GM18520 (cell line): ENCODE measurements at regions not wholly inside any gene's neighbourhood (a gene's known extent, or its start where the extent isn't known, plus 50 kb on each side); places are given as distances from the start of the nearest gene placed in this dataset.

Experiments
- ATAC-seq: cut with Tn5 transposase; IDR thresholded peaks from one replicate; pipeline ENCODE4 v1.9.1; 2021; ENCODE audit not compliant: unreplicated experiment

DNA sequence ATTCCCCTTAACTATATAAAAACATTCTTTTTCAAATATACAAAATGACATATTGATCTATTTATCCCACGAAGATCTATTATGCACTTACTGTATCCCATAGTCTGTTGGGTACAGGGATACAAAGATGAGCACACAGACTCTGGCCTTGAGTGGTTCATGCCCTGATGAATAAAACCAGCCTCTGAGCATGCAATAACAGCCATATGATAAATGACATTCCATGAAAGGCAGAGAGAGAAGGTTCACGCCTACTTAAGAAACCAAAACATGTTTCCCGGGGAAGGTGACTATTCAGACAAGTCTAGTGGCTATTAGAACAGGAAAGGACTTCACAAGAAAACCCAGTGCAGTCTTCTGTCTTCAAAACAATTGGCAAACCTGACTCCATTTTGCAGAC is 406.2 kb upstream of the BRINP1 start:
- no peak for ATAC-seq

- no peak for ATAC-seq
Observed at GRCh38 chr9:119773823-119774222, 404.6 kb upstream of the BRINP1 start.

GRCh38 chr9:119771341-119771740 is 402.1 kb upstream of the BRINP1 start:
- no peak for ATAC-seq

DNA sequence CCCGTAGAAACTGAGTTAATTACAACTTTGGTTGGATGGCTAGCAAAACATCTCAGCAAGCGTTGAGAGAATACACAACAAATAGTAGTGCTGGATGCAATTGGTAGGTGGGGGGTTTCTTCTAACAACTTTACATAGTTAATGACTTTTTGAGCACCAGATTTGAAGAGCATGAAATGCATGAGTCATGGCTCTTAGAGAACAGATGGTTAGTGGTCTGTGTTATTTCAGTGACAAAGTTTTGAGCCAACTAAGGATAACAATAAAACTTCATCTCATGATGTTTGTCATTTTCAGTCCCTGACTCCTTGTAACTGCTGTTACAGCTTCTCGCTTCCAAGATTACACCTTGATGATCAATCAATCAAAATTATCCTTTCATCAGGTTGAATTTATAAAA is 399.0 kb upstream of the BRINP1 start:
- no peak for ATAC-seq

DNA sequence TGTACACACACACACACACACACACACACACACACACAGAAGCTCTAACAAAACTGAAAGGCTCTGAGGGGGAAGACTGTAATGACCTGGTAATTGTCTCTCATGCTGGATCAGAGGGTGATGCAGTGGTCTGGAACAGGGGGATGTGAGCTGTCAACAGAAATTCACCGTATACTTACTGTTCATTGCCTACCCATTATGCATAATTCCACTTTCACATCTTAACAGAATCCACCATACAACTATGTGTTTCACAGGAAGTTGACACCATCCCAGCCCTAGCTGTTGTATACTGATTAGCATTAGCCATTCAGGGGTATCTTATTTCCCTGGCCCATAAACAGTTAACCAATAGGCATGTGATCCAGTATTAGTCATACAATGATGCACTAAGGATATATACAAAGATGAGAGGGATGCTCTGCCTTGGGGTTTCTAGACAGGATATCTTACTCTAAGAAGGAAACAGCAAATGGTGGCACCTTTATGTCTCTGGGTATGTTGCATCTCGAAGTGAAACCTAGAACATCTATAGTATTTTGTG is 396.5 kb upstream of the BRINP1 start:
- ATAC-seq, result no peak

- ATAC-seq, result no peak
Observed at GRCh38 chr9:119763260-119763659, 394.0 kb upstream of the BRINP1 start.

GRCh38 chr9:119761812-119762211 is 392.6 kb upstream of the BRINP1 start:
- no peak for ATAC-seq

DNA sequence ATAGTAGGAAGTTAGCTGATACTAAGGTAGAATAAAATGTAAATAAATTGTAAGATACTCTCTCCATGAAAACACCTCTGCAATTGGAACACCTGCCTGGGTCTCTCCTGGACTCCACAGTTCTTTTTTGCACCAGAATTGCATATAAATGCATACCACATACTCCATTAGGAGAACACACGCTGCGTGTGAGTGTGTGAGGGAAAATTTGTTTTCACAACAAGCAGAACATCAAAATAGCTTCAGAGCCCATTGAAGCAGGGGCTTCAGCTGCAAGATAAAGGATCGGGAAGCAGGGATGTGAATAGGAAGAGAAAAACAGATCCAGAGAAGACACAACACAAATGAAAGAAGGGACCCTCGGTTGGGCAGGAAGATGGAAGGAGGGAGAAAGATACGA is 389.8 kb upstream of the BRINP1 start:
- no peak for ATAC-seq

GRCh38 chr9:119758241-119758640 is 389.0 kb upstream of the BRINP1 start:
- ATAC-seq, result no peak

GRCh38 chr9:119739476-119739875 is 370.2 kb upstream of the BRINP1 start:
- no peak for ATAC-seq

DNA sequence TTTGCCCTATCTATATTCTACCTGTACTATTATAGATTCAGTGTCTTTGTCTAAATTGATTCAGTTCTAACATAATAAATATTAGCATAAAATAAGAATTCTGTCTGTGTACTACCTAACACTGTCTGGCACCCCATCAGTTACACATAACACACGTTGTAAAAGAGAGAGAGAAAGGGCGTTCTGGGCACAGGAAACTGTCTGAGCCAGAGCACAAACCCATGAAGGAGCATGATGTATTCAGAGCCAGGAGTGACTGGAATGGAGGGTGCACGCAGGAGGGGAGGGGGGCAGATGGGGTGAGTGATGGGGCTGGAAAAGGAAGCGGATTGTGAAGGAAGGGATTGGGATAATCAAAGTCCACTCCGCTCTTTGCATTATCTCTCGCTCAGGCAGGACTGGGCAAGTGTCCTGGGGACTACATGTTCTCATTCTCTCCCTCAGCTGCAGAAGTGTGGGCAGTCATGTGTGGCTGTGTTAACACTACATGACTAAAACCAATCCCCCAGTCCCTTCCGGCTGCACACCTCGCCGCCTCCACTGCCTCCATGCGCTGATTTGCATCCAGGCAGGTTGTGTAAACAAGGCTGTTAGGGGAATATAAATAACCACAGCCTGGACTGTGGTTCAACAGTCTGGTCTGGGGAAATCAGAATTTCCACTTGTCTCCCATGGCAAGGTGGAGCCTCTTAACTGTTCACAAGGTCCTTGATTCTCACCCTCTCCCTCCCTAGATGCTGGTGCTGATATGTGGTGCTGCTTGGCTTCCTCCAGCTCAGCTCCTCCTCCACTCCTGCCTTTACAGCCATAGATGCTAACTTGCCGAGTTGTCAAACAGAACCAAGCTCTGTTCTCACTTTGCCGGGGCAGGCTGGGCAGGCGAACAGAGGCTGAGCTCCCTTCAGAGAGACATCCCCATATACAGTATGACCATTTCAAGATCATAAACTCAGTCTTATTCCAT is 367.5 kb upstream of the BRINP1 start:
- peak; percentile 92 for ATAC-seq

GRCh38 chr9:119727988-119728387 is 358.8 kb upstream of the BRINP1 start:
- ATAC-seq, result no peak

GRCh38 chr9:119726035-119726434 is 356.8 kb upstream of the BRINP1 start:
- ATAC-seq, result no peak

DNA sequence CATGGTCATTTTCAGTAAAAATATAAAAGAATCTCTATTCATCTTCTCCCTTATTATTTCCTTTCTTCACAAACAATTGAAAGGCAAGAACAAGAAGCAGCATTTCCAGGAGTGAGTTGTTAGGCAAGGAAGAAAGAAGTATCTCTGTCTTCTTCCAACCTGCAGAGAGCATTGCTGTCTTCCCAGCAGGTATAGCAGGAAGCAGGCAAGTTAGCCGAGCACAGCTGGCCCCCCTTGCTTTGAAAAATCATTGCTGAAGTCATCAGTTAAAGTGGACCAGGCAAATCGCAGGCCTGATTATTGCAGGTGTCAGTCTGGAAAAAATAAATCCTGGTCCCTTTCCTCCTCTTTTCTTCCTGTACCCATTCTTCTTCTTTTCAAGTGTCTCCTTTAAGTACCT is 353.1 kb upstream of the BRINP1 start:
- no peak for ATAC-seq

- ATAC-seq, result no peak
Observed at GRCh38 chr9:119712325-119712724, 343.1 kb upstream of the BRINP1 start.

- ATAC-seq, result no peak
Observed at GRCh38 chr9:119709431-119709830, 340.2 kb upstream of the BRINP1 start.

- no peak for ATAC-seq
Observed at GRCh38 chr9:119707228-119707845, 338.1 kb upstream of the BRINP1 start.

- ATAC-seq, result no peak
Observed at GRCh38 chr9:119701651-119702050, 332.4 kb upstream of the BRINP1 start.

DNA sequence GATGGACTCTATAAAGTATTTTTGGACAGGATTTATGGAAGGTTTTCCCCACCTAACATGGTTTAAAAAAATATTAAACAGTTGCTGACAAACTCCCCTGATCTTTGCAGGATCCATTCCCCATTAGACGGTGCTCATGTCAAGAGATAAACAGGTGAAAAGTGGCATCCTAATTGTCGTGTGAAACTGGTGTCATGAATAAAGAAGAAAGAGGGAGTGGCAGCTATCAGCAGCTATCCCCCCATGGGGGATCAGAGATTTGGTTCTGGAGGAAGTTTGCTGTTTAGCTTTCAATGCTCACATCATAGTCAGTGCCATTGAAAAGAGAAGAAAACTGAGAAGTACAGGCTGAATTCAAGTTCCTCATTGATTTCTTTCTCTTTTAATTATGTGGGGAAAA is 329.3 kb upstream of the BRINP1 start:
- no peak for ATAC-seq

DNA sequence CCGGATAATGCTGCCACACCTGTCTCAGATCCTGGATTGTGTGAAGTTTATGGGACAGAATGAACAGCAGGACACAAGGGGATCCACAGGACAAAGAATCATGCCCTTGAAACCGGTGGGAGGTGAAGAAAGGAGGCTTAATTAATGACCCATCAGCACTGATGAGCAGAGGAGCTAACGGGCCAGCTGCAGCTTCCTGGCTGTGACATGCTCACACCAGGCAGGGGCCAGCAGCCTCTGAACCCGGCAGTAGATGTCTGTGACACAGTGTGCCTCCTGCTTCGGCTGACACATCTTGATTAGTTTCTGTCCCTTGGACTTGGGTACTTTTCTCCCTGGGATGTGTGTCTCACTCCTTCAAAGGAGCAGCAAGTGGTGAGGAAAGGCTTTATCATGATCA is 328.8 kb upstream of the BRINP1 start:
- ATAC-seq, result no peak

DNA sequence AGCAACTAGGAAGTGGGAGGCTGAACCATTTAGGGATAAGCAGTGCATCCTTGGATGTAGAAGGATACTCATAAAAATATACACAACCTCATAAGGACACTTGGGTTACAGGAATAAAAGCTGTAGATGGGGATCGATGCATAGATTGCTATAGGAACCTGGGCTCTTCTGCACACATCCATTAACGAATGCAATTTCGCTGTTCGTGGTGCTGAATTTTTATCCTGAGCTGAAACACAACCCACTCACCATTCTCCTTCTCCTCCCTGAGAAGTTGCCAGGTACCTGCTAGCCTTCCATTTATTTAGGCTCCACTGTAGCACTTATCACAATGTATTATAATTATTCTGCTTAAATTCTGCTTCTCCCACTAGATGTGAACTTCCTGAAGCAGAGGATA is 320.6 kb upstream of the BRINP1 start:
- no peak for ATAC-seq

DNA sequence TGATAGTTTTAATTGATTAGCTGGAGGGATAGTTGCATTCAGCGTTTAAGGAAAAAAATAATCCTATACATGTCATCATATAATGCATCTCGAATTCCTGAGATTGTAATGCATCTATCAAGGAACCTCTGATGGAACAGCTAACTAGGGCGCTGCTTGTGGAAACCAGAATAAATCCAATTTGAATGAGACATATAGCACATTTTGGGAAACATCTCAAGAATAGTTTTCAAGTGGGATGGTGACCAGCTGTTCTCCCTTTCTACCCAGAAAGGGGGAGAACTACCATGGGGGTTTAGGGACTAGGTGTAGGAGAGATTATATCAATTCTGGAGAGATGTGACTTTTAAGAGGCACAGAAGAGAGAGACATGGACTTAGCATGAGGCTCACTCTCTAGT is 319.3 kb upstream of the BRINP1 start:
- no peak for ATAC-seq
